GM23338 (cell line): ENCODE measurements at regions not wholly inside any gene's neighbourhood (a gene's known extent, or its start where the extent isn't known, plus 50 kb on each side); places are given as distances from the start of the nearest gene placed in this dataset.

Experiments used
- ATAC-seq: fragments of 200-7000 bp; cut with Tn5 transposase; 3 replicates; pipeline ENCODE4 v1.9.1; 2020
- DNase-seq: peaks from one replicate; pipeline ENCODE4 v3.0.0-alpha.2; 2015; ENCODE audit warnings: low spot score
- H2AFZ ChIP-seq: fragments of 200-600 bp; sonication (generic); 2 replicates; pipeline ENCODE4 v1.8.0; 2016; ENCODE audit warnings: antibody characterized with exemption, mild to moderate bottlenecking, moderate library complexity
- H3F3A ChIP-seq: fragments of 200-600 bp; sonication (generic); replicated peaks from 2 replicates; pipeline ENCODE4 v1.8.0; 2017; ENCODE audit warnings: antibody characterized with exemption, mixed run types, low read depth
- H3K27ac ChIP-seq: fragments of 200-600 bp; sonication (generic); 2 replicates; pipeline ENCODE4 v1.6.1; 2016; ENCODE audit warnings: low read depth
- H3K27me3 ChIP-seq: fragments of 200-600 bp; sonication (generic); 2 replicates; pipeline ENCODE4 v1.8.0; 2016; ENCODE audit warnings: mild to moderate bottlenecking, mixed run types, moderate library complexity; ENCODE audit not compliant: insufficient read depth
- H3K36me3 ChIP-seq: fragments of 200-600 bp; sonication (generic); 2 replicates; pipeline ENCODE4 v1.8.0; 2016; ENCODE audit warnings: mild to moderate bottlenecking; ENCODE audit not compliant: insufficient read depth
- H3K4me1 ChIP-seq: fragments of 200-600 bp; sonication (generic); 2 replicates; pipeline ENCODE4 v1.8.0; 2016; ENCODE audit warnings: mild to moderate bottlenecking, moderate library complexity; ENCODE audit not compliant: insufficient read depth
- H3K4me2 ChIP-seq: fragments of 200-600 bp; sonication (generic); 2 replicates; pipeline ENCODE4 v1.7.1; 2017; ENCODE audit warnings: mixed run types
- H3K4me3 ChIP-seq: fragments of 200-600 bp; sonication (generic); 2 replicates; pipeline ENCODE4 v1.6.1; 2016; ENCODE audit warnings: mixed run types
- H3K79me2 ChIP-seq: fragments of 200-600 bp; sonication (generic); replicated peaks from 2 replicates; pipeline ENCODE4 v1.8.0; 2017; ENCODE audit warnings: mild to moderate bottlenecking; ENCODE audit not compliant: insufficient read depth
- H3K9me2 ChIP-seq: fragments of 200-600 bp; sonication (generic); 2 replicates; pipeline ENCODE4 v1.8.0; 2017; ENCODE audit not compliant: insufficient read depth
- H4K20me1 ChIP-seq: fragments of 200-600 bp; sonication (generic); replicated peaks from 2 replicates; pipeline ENCODE4 v1.8.0; 2017; ENCODE audit warnings: mild to moderate bottlenecking; ENCODE audit not compliant: insufficient read depth
- H3K27ac Mint-ChIP-seq: 2 replicates; pipeline ENCODE4 v1.8.0; 2020; ENCODE audit warnings: inconsistent platforms, mild to moderate bottlenecking, moderate library complexity, mixed read lengths
- H3K27me3 Mint-ChIP-seq: 3 replicates; pipeline ENCODE4 v1.8.0; 2022; ENCODE audit warnings: low read depth, mild to moderate bottlenecking, moderate library complexity, mixed read lengths, inconsistent platforms; ENCODE audit not compliant: insufficient read depth, poor library complexity
- H3K36me3 Mint-ChIP-seq: 3 replicates; pipeline ENCODE4 v1.8.0; 2021; ENCODE audit warnings: low read depth, mild to moderate bottlenecking, inconsistent platforms, moderate library complexity, mixed read lengths
- H3K4me1 Mint-ChIP-seq: 3 replicates; pipeline ENCODE4 v1.8.0; 2020; ENCODE audit warnings: mild to moderate bottlenecking, inconsistent platforms, mixed read lengths
- H3K4me3 Mint-ChIP-seq: 3 replicates; pipeline ENCODE4 v1.8.0; 2021; ENCODE audit warnings: moderate library complexity, mild to moderate bottlenecking, inconsistent platforms, mixed read lengths
- H3K9me3 Mint-ChIP-seq: 3 replicates; pipeline ENCODE4 v1.8.0; 2020; ENCODE audit warnings: moderate library complexity, mild to moderate bottlenecking, inconsistent platforms, mixed read lengths
- CREB1 ChIP-seq: fragments of 250-450 bp; sonication (Bioruptor Pico); IDR thresholded peaks from 2 replicates; pipeline ENCODE4 v1.5.0; 2020; ENCODE audit warnings: low read depth, mild to moderate bottlenecking, moderate library complexity
- CTCF ChIP-seq, 2 experiments: fragments of 200-600 bp in 1 of 2; sonication (generic) in 1 of 2; conservative IDR thresholded peaks; 2 replicates each; pipeline versions ENCODE4 v1.5.1 to v1.6.1; 2016 to 2017; ENCODE audit warnings: antibody characterized with exemption in 2 of 2, low read depth in 2 of 2, mild to moderate bottlenecking in 2 of 2, moderate library complexity in 1 of 2
- ETS1 ChIP-seq: IDR thresholded peaks from 2 replicates; pipeline ENCODE4 v1.6.1; 2016; ENCODE audit warnings: antibody characterized with exemption
- EZH2 ChIP-seq: fragments of 200-600 bp; sonication (generic); IDR thresholded peaks from one replicate; pipeline ENCODE4 v1.8.0; 2017; ENCODE audit warnings: antibody characterized with exemption, mild to moderate bottlenecking, low read depth; ENCODE audit not compliant: unreplicated experiment
- EZH2phosphoT487 ChIP-seq: fragments of 200-600 bp; sonication (generic); IDR thresholded peaks from one replicate; pipeline ENCODE4 v1.8.1; 2018; ENCODE audit warnings: antibody characterized with exemption; ENCODE audit not compliant: unreplicated experiment
- JUNB ChIP-seq: IDR thresholded peaks from one replicate; pipeline ENCODE4 v1.6.1; 2016; ENCODE audit warnings: antibody characterized with exemption; ENCODE audit not compliant: unreplicated experiment
- NANOG ChIP-seq: IDR thresholded peaks from 2 replicates; pipeline ENCODE4 v1.6.1; 2016; ENCODE audit warnings: antibody characterized with exemption, borderline replicate concordance
- POLR2AphosphoS5 ChIP-seq: IDR thresholded peaks from 2 replicates; pipeline ENCODE4 v1.6.1; 2016; ENCODE audit warnings: antibody characterized with exemption, low read depth
- REST ChIP-seq: IDR thresholded peaks from one replicate; pipeline ENCODE4 v1.6.1; 2018; ENCODE audit warnings: antibody characterized with exemption; ENCODE audit not compliant: unreplicated experiment
- STAT1 ChIP-seq: IDR thresholded peaks from one replicate; pipeline ENCODE4 v1.6.1; 2016; ENCODE audit warnings: antibody characterized with exemption; ENCODE audit not compliant: unreplicated experiment
- ZNF114 ChIP-seq: fragments of 250-450 bp; sonication (Bioruptor Pico); IDR thresholded peaks from 2 replicates; pipeline ENCODE4 v1.5.0; 2020; ENCODE audit warnings: mild to moderate bottlenecking, moderate library complexity
- ZNF331 ChIP-seq: fragments of 250-450 bp; sonication (Bioruptor Pico); IDR thresholded peaks from 2 replicates; pipeline ENCODE4 v1.5.0; 2020; ENCODE audit warnings: low read depth, mild to moderate bottlenecking, moderate library complexity
- ZNF462 ChIP-seq: fragments of 250-450 bp; sonication (Bioruptor Pico); IDR thresholded peaks from 2 replicates; pipeline ENCODE4 v1.5.0; 2020; ENCODE audit warnings: mild to moderate bottlenecking, moderate library complexity

- no peak for TF ChIP-seq ETS1
- no peak for TF ChIP-seq POLR2AphosphoS5
- no peak for TF ChIP-seq EZH2phosphoT487
Measured at GRCh38 chr4:8760561-8760960, 111.1 kb downstream of the HMX1 start (continued).

GRCh38 chr4:8759987-8760386, 111.7 kb downstream of the HMX1 start:
- H3K27ac ChIP-seq: no peak overlapping the region
- TF ChIP-seq NANOG: no peak
- no peak for TF ChIP-seq POLR2AphosphoS5
- no peak for TF ChIP-seq JUNB
- TF ChIP-seq ZNF331 (CRISPR knock-in tag): no peak
- no peak for TF ChIP-seq STAT1
- no peak for TF ChIP-seq EZH2
- TF ChIP-seq CTCF (conservative IDR thresholded peaks at IDR 0.05; ENCODE audit: low read depth in 2 of 2): no peak
- TF ChIP-seq ZNF114 (CRISPR knock-in tag): no peak
- TF ChIP-seq CREB1 (CRISPR knock-in tag): no peak
- no peak for TF ChIP-seq REST
- TF ChIP-seq EZH2phosphoT487: no peak
- TF ChIP-seq ZNF462 (CRISPR knock-in tag): no peak

More at GRCh38 chr4:8759987-8760386, 111.7 kb downstream of the HMX1 start:
- H3K9me3 Mint-ChIP-seq: no peaks in the 10 kb centered on the region
- no peak overlapping the region for H3K27ac Mint-ChIP-seq
- Histone ChIP-seq H3K79me2 (no peaks in the 10 kb centered on the region), H2AFZ (0 out of 2 replicates have a peak overlapping the region, but pooled peaks have one; percentile 10), H3K4me1 (no peaks in the 10 kb centered on the region), H3F3A (no peaks in the 10 kb centered on the region), H3K4me2 (no peak overlapping the region), H3K36me3 (no peaks in the 10 kb centered on the region), H4K20me1 (no peaks in the 10 kb centered on the region), H3K4me3 (no peak overlapping the region), H3K27me3 (no peaks in the 10 kb centered on the region), H3K9me2 (no peaks in the 10 kb centered on the region)
- no peak for DNase-seq
- no peak for ATAC-seq
- H3K27me3 Mint-ChIP-seq: peaks cover 3% of the 10 kb centered on the region
- H3K4me3 Mint-ChIP-seq: no peak overlapping the region
- H3K4me1 Mint-ChIP-seq: no peaks in the 10 kb centered on the region
- H3K36me3 Mint-ChIP-seq: no peaks in the 10 kb centered on the region
